ENCODE measurements at regions not wholly inside any gene's neighbourhood (a gene's known extent, or its start where the extent isn't known, plus 50 kb on each side); places are given as distances from the start of the nearest gene placed in this dataset.

DNA sequence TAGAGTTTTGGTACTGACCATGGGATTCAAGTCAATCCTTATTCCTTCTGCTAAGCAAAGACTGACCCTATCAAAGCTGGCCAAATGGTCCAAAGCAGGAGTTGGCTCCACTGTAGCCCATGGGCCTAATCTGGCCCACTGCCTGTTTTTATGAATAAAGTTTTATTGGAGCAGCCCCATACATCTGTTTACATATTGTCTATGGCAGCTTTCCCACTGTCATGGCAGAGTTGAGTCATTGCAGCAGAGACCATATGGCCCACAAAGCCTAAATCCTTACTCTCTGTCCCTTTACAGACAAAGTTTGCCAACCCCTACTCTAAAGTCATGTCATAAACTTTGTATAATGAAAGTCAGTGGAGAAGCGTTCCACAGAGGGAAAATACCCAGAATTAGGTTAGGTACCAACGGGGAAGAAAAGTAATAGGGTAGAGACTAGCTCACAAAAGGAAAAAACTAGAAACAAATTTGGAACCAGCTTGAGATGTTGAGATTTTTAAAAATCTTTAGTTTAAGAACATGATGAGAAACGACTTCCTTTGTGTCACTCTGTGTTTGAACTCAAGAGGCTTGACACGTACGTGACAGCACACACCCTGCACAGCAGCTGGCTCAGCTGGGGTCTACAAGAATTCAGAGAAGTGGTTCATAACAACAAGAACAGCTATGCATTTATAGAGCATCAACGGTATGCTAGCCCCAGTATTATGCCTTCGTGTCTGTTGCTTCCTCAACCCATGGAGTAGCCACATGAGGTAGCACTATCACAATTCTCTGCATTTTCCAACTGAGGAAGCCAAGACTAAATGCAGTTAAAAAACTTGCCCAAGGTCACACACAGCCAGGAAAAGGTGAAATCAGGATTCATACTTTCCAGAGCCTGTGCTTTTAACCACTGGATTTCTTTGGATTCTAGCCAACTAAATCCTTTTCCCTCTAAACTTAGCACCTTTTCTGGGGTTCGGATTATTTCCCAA is 198.9 kb upstream of the WWC1 start:
- WGBS, result 73% methylated on average over 8 of the region's 8 CpGs

DNA sequence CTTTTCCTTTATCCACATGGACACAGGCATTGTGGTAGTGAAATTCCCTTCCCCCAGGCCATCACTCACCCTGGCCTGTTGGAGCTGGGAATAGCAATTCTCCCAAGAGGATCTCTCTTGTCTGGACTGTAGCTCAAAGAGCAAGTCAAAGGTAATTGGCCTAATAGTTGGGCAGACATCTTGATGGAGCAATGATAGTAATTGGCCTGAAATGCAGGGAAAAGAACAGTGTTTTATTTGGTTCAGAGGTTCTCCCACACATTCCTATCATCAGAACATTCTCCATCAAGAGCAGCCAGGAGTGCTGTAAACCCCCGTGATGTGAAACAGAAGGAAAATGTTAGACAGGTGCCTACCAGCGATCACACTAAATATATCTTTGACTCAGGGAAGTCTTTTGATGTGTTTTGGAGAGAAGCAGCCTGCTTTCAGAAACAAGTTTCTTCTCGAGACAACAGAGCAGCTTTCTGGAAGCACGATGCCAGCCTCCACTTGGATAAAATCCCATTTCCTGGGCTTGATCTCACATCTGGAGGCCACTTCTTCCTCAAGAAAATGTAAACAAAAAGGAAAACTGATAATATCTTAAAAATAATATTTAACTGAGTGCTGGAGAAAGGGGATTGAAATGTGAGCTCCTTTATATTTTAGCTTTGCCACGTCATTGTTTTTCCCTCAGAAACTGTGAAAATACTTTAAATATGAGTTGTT is 198.1 kb upstream of the WWC1 start:
- no peak overlapping the region for H3K9ac ChIP-seq (ENCODE audit: low read length)
- H3K79me1 ChIP-seq (replicated peaks; ENCODE audit: low read length, poor library complexity, severe bottlenecking), result peaks cover 1% of the 10 kb centered on the region
- H3K4me2 ChIP-seq (ENCODE audit: low read length, poor library complexity, severe bottlenecking), result no peak overlapping the region
- H3K4me1 ChIP-seq (ENCODE audit: control insufficient read depth, insufficient read depth, low read depth, low read length), result peaks cover 7% of the 10 kb centered on the region
- H2BK120ac ChIP-seq (ENCODE audit: low read depth, low read length), result no peak overlapping the region
- H3K23ac ChIP-seq (ENCODE audit: low read length in 2 of 2), result no peak overlapping the region
- no peak overlapping the region for H2AFZ ChIP-seq (ENCODE audit: low read depth, low read length)
- no peak overlapping the region for H2BK12ac ChIP-seq (ENCODE audit: low read length in 2 of 2)
- H3K36me3 ChIP-seq (ENCODE audit: control insufficient read depth in 1 of 2, insufficient read depth in 2 of 2, low read depth in 1 of 2, low read length in 2 of 2), result peaks cover 0 to 9% of the 10 kb centered on the region in 2 experiments
- no peak overlapping the region for H3K18ac ChIP-seq (ENCODE audit: low read depth in 1 of 2, low read length in 2 of 2)
- H4K8ac ChIP-seq (ENCODE audit: low read length), result no peak overlapping the region
- no peak overlapping the region for H3K4ac ChIP-seq (ENCODE audit: low read depth in 1 of 2, low read length in 2 of 2)
- H2AK5ac ChIP-seq (ENCODE audit: low read length, severe bottlenecking), result no peak overlapping the region
- no peak for DNase-seq
- no peak overlapping the region for H3K27ac ChIP-seq (ENCODE audit: low read length, poor library complexity, severe bottlenecking)
- no peak overlapping the region for H3K4me3 ChIP-seq (ENCODE audit: insufficient read depth in 1 of 2, low read depth in 1 of 2, low read length in 2 of 2)
- 90% methylated on average over 4 of the region's 5 CpGs for WGBS
- H2BK5ac ChIP-seq (ENCODE audit: low read depth, low read length, poor library complexity, severe bottlenecking), result no peak overlapping the region
- H3K9me3 ChIP-seq (ENCODE audit: control insufficient read depth, low read length), result no peaks in the 10 kb centered on the region
- no peak overlapping the region for H3K14ac ChIP-seq (ENCODE audit: low read length in 2 of 2)
- no peak overlapping the region for H4K91ac ChIP-seq (ENCODE audit: low read length)
- H2BK15ac ChIP-seq (ENCODE audit: low read depth, poor library complexity, severe bottlenecking), result no peak overlapping the region
- peaks cover 0 to 12% of the 10 kb centered on the region in 2 experiments for H3K27me3 ChIP-seq (ENCODE audit: control insufficient read depth in 1 of 2, insufficient read depth in 1 of 2, low read length in 2 of 2)

More for the DNA sequence above, 198.9 kb upstream of the WWC1 start:
- Histone ChIP-seq H3K4ac (ENCODE audit: low read depth in 1 of 2, low read length in 2 of 2) (no peak overlapping the region), H2AK5ac (ENCODE audit: low read length, severe bottlenecking) (no peak overlapping the region), H2BK120ac (ENCODE audit: low read depth, low read length) (no peak overlapping the region), H3K27ac (ENCODE audit: low read length, poor library complexity, severe bottlenecking) (no peak overlapping the region), H2BK15ac (ENCODE audit: low read depth, poor library complexity, severe bottlenecking) (no peak overlapping the region), H3K14ac (ENCODE audit: low read length in 2 of 2) (no peak overlapping the region), H4K91ac (ENCODE audit: low read length) (no peak overlapping the region), H3K18ac (ENCODE audit: low read depth in 1 of 2, low read length in 2 of 2) (no peak overlapping the region), H3K9me3 (ENCODE audit: control insufficient read depth, low read length) (no peaks in the 10 kb centered on the region), H3K36me3 (ENCODE audit: control insufficient read depth in 1 of 2, insufficient read depth in 2 of 2, low read depth in 1 of 2, low read length in 2 of 2) (peaks cover 0 to 9% of the 10 kb centered on the region in 2 experiments), H4K8ac (ENCODE audit: low read length) (no peak overlapping the region), H2BK12ac (ENCODE audit: low read length in 2 of 2) (no peak overlapping the region), H3K4me1 (ENCODE audit: control insufficient read depth, insufficient read depth, low read depth, low read length) (peaks cover 2% of the 10 kb centered on the region), H3K4me3 (ENCODE audit: insufficient read depth in 1 of 2, low read depth in 1 of 2, low read length in 2 of 2) (no peak overlapping the region), H2BK5ac (ENCODE audit: low read depth, low read length, poor library complexity, severe bottlenecking) (no peak overlapping the region), H2AFZ (ENCODE audit: low read depth, low read length) (no peak overlapping the region), H3K79me1 (replicated peaks; ENCODE audit: low read length, poor library complexity, severe bottlenecking) (peaks cover 1% of the 10 kb centered on the region), H3K27me3 (ENCODE audit: control insufficient read depth in 1 of 2, insufficient read depth in 1 of 2, low read length in 2 of 2) (peaks cover 0 to 14% of the 10 kb centered on the region in 2 experiments), H3K23ac (ENCODE audit: low read length in 2 of 2) (no peak overlapping the region), H3K4me2 (ENCODE audit: low read length, poor library complexity, severe bottlenecking) (no peak overlapping the region), H3K9ac (ENCODE audit: low read length) (no peak overlapping the region)
- DNase-seq, result no peak

DNA sequence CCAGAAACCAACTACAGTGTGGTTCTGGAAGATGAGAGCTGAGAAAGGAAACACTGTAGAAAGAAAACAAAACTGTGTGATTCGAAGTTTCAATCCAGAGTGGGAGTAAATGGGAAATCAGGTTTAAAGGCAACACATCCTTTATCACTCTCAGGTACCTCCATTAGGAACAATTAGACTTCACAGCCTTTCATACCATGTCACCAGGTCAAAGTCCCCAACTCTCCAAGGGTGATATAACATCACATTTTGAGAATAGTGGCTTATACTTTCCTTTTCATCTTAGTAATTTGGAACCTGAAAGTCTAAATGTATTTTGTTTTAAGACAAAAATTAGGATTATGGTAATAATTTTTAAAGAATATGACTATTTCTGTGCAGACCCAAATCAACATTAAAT is 194.9 kb upstream of the WWC1 start:
- no peak overlapping the region for H2BK12ac ChIP-seq (ENCODE audit: low read length in 2 of 2)
- H4K8ac ChIP-seq (ENCODE audit: low read length), result no peak overlapping the region
- no peak overlapping the region for H3K4me3 ChIP-seq (ENCODE audit: insufficient read depth in 1 of 2, low read depth in 1 of 2, low read length in 2 of 2)
- no peak overlapping the region for H3K23ac ChIP-seq (ENCODE audit: low read length in 2 of 2)
- no peak overlapping the region for H3K9ac ChIP-seq (ENCODE audit: low read length)
- no CpG with 5 or more reads among the region's 1 CpG for WGBS
- H2AFZ ChIP-seq (ENCODE audit: low read depth, low read length), result no peak overlapping the region
- no peak overlapping the region for H3K27ac ChIP-seq (ENCODE audit: low read length, poor library complexity, severe bottlenecking)
- H3K4ac ChIP-seq (ENCODE audit: low read depth in 1 of 2, low read length in 2 of 2), result no peak overlapping the region
- no peak overlapping the region for H2BK5ac ChIP-seq (ENCODE audit: low read depth, low read length, poor library complexity, severe bottlenecking)
- no peak overlapping the region for H3K18ac ChIP-seq (ENCODE audit: low read depth in 1 of 2, low read length in 2 of 2)
- no peak overlapping the region for H3K4me2 ChIP-seq (ENCODE audit: low read length, poor library complexity, severe bottlenecking)
- DNase-seq, result no peak
- no peaks in the 10 kb centered on the region for H3K9me3 ChIP-seq (ENCODE audit: control insufficient read depth, low read length)
- H2AK5ac ChIP-seq (ENCODE audit: low read length, severe bottlenecking), result no peak overlapping the region
- no peak overlapping the region for H2BK15ac ChIP-seq (ENCODE audit: low read depth, poor library complexity, severe bottlenecking)
- no peak overlapping the region for H4K91ac ChIP-seq (ENCODE audit: low read length)
- H3K27me3 ChIP-seq (ENCODE audit: control insufficient read depth in 1 of 2, insufficient read depth in 1 of 2, low read length in 2 of 2), result peaks cover 0 to 15% of the 10 kb centered on the region in 2 experiments
- H3K36me3 ChIP-seq (ENCODE audit: control insufficient read depth in 1 of 2, insufficient read depth in 2 of 2, low read depth in 1 of 2, low read length in 2 of 2), result peaks cover 0 to 11% of the 10 kb centered on the region in 2 experiments
- H3K4me1 ChIP-seq (ENCODE audit: control insufficient read depth, insufficient read depth, low read depth, low read length), result peaks cover 7% of the 10 kb centered on the region
- no peak overlapping the region for H3K14ac ChIP-seq (ENCODE audit: low read length in 2 of 2)
- peaks cover 1% of the 10 kb centered on the region for H3K79me1 ChIP-seq (replicated peaks; ENCODE audit: low read length, poor library complexity, severe bottlenecking)
- H2BK120ac ChIP-seq (ENCODE audit: low read depth, low read length), result no peak overlapping the region
